ENCODE measurements at regions not wholly inside any gene's neighbourhood (a gene's known extent, or its start where the extent isn't known, plus 50 kb on each side); places are given as distances from the start of the nearest gene placed in this dataset.

DNA sequence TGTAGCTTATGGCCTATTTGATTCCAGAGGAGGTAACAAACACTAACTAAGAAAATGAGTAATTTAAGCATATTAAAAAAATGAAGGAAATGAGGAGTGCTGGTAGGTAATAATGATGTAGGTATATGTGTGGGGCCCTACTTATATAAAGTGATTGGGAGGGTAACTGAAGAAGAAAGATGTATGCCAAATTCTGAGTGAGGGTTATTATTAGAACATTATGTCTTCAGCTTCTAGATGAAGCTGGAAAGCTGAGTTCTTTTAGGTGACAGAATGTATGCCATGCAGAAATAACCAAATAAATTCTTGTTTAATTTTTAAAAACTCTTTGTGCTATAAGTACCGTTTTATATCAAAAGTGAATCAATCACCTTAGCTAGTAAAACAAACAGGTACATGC lies 479.6 kb upstream of the TENM4 start:
- no peaks in the 10 kb centered on the region for H3K27me3 Mint-ChIP-seq
- no peaks in the 10 kb centered on the region for H3K36me3 ChIP-seq (ENCODE audit: insufficient read depth, low read length)
- H3K4me1 Mint-ChIP-seq: no peaks in the 10 kb centered on the region
- ChIA-PET POLR2A (ENCODE audit: partially characterized antibody) (no interaction called here), CTCF (ENCODE audit: partially characterized antibody) (interaction anchor here (1.1 kb wide), 1 partner anchor 19 kb away, joined by 3 read pairs; no protein-coding TSS in a partner anchor)
- H3K4me3 ChIP-seq (ENCODE audit: low read length in 2 of 2): no peak overlapping the region
- no peaks in the 10 kb centered on the region for H3K27me3 ChIP-seq (ENCODE audit: insufficient read depth, low read length)
- H3K36me3 Mint-ChIP-seq: no peaks in the 10 kb centered on the region
- DNase-seq: no peak
- peaks cover 2 to 10% (median 6%) of the 10 kb centered on the region in 8 donors for H3K9me3 Mint-ChIP-seq
- H3K4me3 Mint-ChIP-seq: no peak overlapping the region
- intact Hi-C loops (cut with micrococcal nuclease): loop anchor here (10.0 kb wide), 1 partner anchor 64 kb away; no protein-coding TSS in a partner anchor
- no peak overlapping the region for H3K27ac ChIP-seq (ENCODE audit: low read depth, low read length)
- no peak overlapping the region for H3K27ac Mint-ChIP-seq
- no peaks in the 10 kb centered on the region for H3K4me1 ChIP-seq (ENCODE audit: insufficient read depth, low read length)
- no peaks in the 10 kb centered on the region for H3K9me3 ChIP-seq (ENCODE audit: control insufficient read depth in 1 of 2, low read length in 2 of 2)

DNA sequence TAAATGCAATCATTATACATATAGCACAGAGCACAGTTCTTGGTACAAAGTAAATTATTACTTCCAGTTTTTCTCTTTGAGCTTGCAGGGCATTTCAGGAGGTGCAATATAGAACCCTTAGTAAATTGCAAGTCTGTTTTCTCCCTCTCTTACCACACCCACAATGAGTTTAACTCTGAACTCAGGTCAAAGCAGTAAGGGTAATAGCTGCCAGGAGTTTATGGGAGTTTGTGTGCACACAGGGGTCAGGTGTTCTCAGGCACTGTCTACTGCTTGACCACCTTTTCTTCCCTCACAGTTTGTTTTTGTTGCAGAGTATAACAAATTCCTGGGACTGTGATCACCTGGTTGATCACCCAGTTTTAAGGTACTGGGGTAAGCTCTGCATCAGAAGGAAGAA lies 478.5 kb upstream of the TENM4 start:
- no peaks in the 10 kb centered on the region for H3K27me3 ChIP-seq (ENCODE audit: insufficient read depth, low read length)
- Mint-ChIP-seq H3K9me3 (peaks cover 3 to 12% (median 7%) of the 10 kb centered on the region in 8 donors), H3K4me3 (no peak overlapping the region), H3K36me3 (no peaks in the 10 kb centered on the region), H3K27ac (no peak overlapping the region), H3K4me1 (no peaks in the 10 kb centered on the region), H3K27me3 (no peaks in the 10 kb centered on the region)
- no peaks in the 10 kb centered on the region for H3K9me3 ChIP-seq (ENCODE audit: control insufficient read depth in 1 of 2, low read length in 2 of 2)
- H3K4me3 ChIP-seq (ENCODE audit: low read length in 2 of 2): no peak overlapping the region
- no peaks in the 10 kb centered on the region for H3K36me3 ChIP-seq (ENCODE audit: insufficient read depth, low read length)
- ChIA-PET POLR2A (ENCODE audit: partially characterized antibody) (no interaction called here), CTCF (ENCODE audit: partially characterized antibody) (interaction anchor here (1.1 kb wide), 1 partner anchor 20 kb away, joined by 3 read pairs; no protein-coding TSS in a partner anchor)
- no peaks in the 10 kb centered on the region for H3K4me1 ChIP-seq (ENCODE audit: insufficient read depth, low read length)
- no peak overlapping the region for H3K27ac ChIP-seq (ENCODE audit: low read depth, low read length)
- DNase-seq: no peak
- intact Hi-C loops (cut with micrococcal nuclease): no loop called here

DNA sequence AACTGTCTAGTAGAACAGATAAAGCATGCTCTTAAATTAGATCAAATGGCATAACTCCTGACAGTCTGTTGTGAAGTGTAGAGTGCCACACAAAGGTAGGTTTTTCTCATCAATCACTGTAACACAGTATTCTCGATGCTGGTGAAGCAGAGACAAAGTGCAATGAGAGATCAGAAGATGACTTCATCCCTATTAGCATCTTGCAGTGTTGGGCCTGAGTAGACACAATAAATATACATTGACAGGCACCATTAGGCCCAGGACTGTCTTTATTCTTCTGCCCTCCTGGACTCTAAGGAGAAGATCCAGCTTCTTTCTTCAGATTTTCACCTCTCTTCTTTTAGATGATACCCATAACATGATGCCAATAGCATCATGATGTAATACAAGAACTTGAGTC lies 478.0 kb upstream of the TENM4 start:
- intact Hi-C loops (cut with micrococcal nuclease): no loop called here
- Mint-ChIP-seq H3K4me3 (no peak overlapping the region), H3K4me1 (no peaks in the 10 kb centered on the region), H3K27ac (no peak overlapping the region), H3K9me3 (peaks cover 3 to 12% (median 5%) of the 10 kb centered on the region in 8 donors), H3K27me3 (no peaks in the 10 kb centered on the region), H3K36me3 (no peaks in the 10 kb centered on the region)
- no peak overlapping the region for H3K27ac ChIP-seq (ENCODE audit: low read depth, low read length)
- no peak overlapping the region for H3K4me3 ChIP-seq (ENCODE audit: low read length in 2 of 2)
- H3K4me1 ChIP-seq (ENCODE audit: insufficient read depth, low read length): no peaks in the 10 kb centered on the region
- no peaks in the 10 kb centered on the region for H3K9me3 ChIP-seq (ENCODE audit: control insufficient read depth in 1 of 2, low read length in 2 of 2)
- no peaks in the 10 kb centered on the region for H3K27me3 ChIP-seq (ENCODE audit: insufficient read depth, low read length)
- CTCF ChIA-PET (ENCODE audit: partially characterized antibody): no interaction called here
- POLR2A ChIA-PET (ENCODE audit: partially characterized antibody): no interaction called here
- no peak for DNase-seq
- no peaks in the 10 kb centered on the region for H3K36me3 ChIP-seq (ENCODE audit: insufficient read depth, low read length)

DNA sequence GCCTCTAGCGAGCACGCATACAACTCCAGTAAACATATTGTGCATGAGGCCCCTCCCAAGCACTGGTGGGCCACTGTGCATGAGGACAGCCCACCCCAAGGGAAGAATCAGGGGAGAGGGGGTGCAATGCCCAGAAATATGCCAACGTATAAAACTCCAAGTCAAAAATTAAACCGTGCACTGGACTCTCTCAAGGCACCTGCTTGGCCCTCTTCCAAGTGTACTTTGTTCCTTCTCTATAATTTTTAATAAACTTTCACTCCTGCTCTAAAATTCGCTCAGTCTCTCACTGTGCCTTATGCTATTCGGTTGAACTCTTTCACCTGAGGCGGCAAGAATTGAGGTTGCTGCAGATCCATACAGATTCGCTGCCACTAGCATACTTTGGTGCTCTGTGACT lies 465.3 kb upstream of the TENM4 start:
- Mint-ChIP-seq H3K36me3 (no peaks in the 10 kb centered on the region), H3K27ac (no peak overlapping the region), H3K27me3 (no peaks in the 10 kb centered on the region), H3K4me1 (no peaks in the 10 kb centered on the region), H3K4me3 (no peak overlapping the region), H3K9me3 (peaks cover 3 to 15% (median 5%) of the 10 kb centered on the region in 8 donors)
- Histone ChIP-seq H3K27me3 (ENCODE audit: insufficient read depth, low read length) (no peaks in the 10 kb centered on the region), H3K4me1 (ENCODE audit: insufficient read depth, low read length) (no peaks in the 10 kb centered on the region), H3K4me3 (ENCODE audit: low read length in 2 of 2) (no peak overlapping the region), H3K9me3 (ENCODE audit: control insufficient read depth in 1 of 2, low read length in 2 of 2) (peaks cover 0 to 5% of the 10 kb centered on the region in 2 donors), H3K36me3 (ENCODE audit: insufficient read depth, low read length) (no peaks in the 10 kb centered on the region), H3K27ac (ENCODE audit: low read depth, low read length) (no peak overlapping the region)
- intact Hi-C loops (cut with micrococcal nuclease): no loop called here
- ChIA-PET CTCF (ENCODE audit: partially characterized antibody) (no interaction called here), POLR2A (ENCODE audit: partially characterized antibody) (no interaction called here)
- DNase-seq: no peak

DNA sequence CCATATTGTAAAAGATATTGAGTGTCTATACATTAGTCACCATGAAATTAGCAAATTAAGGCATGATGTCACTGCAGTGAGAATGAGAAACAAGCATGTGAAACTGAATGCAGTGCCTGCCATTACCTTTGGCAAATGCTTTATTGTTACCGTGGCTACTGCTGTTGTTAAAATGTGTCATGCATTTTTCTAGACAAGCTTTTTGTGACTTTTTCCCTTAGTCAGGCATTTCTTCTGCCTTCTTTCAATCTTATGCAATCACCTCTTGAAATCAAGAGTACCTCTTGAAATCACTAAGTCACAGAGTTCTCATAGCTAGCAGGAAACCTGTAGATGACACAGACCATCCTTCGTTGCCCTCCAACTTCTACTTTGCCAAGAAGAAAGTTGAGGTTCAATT lies 461.7 kb upstream of the TENM4 start:
- H3K4me3 ChIP-seq (ENCODE audit: low read length in 2 of 2): no peak overlapping the region
- Mint-ChIP-seq H3K4me1 (no peaks in the 10 kb centered on the region), H3K4me3 (no peak overlapping the region), H3K9me3 (peaks cover 0 to 12% (median 8%) of the 10 kb centered on the region in 8 donors), H3K36me3 (no peaks in the 10 kb centered on the region), H3K27ac (no peak overlapping the region), H3K27me3 (no peaks in the 10 kb centered on the region)
- no peaks in the 10 kb centered on the region for H3K36me3 ChIP-seq (ENCODE audit: insufficient read depth, low read length)
- no peaks in the 10 kb centered on the region for H3K9me3 ChIP-seq (ENCODE audit: control insufficient read depth in 1 of 2, low read length in 2 of 2)
- no peaks in the 10 kb centered on the region for H3K27me3 ChIP-seq (ENCODE audit: insufficient read depth, low read length)
- H3K27ac ChIP-seq (ENCODE audit: low read depth, low read length): no peak overlapping the region
- no peaks in the 10 kb centered on the region for H3K4me1 ChIP-seq (ENCODE audit: insufficient read depth, low read length)
- ChIA-PET POLR2A (ENCODE audit: partially characterized antibody) (no interaction called here), CTCF (ENCODE audit: partially characterized antibody) (no interaction called here)
- intact Hi-C loops (cut with micrococcal nuclease): no loop called here
- no peak for DNase-seq

DNA sequence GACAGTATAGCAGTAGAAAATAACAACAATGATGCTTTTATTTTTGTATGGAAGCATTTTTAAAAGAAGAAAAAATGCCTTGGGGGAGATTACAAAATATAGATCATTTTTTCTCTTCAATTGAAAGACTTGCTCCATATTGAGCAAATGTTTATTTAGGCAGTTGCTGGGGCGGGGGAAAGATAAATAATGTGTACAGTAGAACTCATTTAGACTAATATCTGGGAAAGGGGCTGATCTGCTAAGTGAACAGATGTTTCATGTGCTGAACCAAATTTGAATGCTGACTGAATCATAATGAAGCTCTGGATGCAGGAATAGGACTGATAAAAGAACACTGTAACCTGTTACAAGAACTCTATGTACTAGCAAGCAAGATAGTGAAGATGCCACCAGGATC lies 457.1 kb upstream of the TENM4 start:
- H3K27me3 Mint-ChIP-seq: no peaks in the 10 kb centered on the region
- Histone ChIP-seq H3K36me3 (ENCODE audit: insufficient read depth, low read length) (no peaks in the 10 kb centered on the region), H3K4me3 (ENCODE audit: low read length in 2 of 2) (no peak overlapping the region), H3K27ac (ENCODE audit: low read depth, low read length) (no peak overlapping the region), H3K27me3 (ENCODE audit: insufficient read depth, low read length) (no peaks in the 10 kb centered on the region), H3K4me1 (ENCODE audit: insufficient read depth, low read length) (no peaks in the 10 kb centered on the region), H3K9me3 (ENCODE audit: control insufficient read depth in 1 of 2, low read length in 2 of 2) (no peaks in the 10 kb centered on the region)
- no peak for DNase-seq
- ChIA-PET CTCF (ENCODE audit: partially characterized antibody) (no interaction called here), POLR2A (ENCODE audit: partially characterized antibody) (no interaction called here)
- no peak overlapping the region for H3K27ac Mint-ChIP-seq
- no peaks in the 10 kb centered on the region for H3K4me1 Mint-ChIP-seq
- H3K4me3 Mint-ChIP-seq: no peak overlapping the region
- H3K36me3 Mint-ChIP-seq: no peaks in the 10 kb centered on the region
- intact Hi-C loops (cut with micrococcal nuclease): no loop called here
- peaks cover 0 to 11% (median 6%) of the 10 kb centered on the region in 8 donors for H3K9me3 Mint-ChIP-seq

DNA sequence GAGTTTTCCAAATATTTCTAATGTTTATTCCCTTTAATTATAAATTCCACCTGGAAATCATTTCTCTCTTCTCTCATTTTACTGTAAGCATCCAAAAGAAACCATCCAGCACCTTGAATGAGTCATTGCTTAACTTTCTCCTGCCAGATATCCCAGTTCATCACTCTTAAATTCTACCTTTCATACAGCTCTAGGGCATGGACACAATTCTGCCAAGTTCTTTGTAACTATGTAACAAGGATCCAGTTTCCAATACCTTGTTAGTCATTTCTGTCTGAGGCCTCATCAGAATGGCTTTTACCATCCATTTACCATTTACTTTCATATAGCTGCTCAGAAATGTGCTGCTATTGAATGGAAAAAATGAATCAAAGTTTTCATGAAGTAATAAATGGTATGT lies 455.4 kb upstream of the TENM4 start:
- Mint-ChIP-seq H3K9me3 (peaks cover 0 to 8% (median 4%) of the 10 kb centered on the region in 8 donors), H3K27me3 (no peaks in the 10 kb centered on the region), H3K4me3 (no peak overlapping the region), H3K27ac (no peak overlapping the region), H3K4me1 (no peaks in the 10 kb centered on the region), H3K36me3 (no peaks in the 10 kb centered on the region)
- DNase-seq: no peak
- ChIA-PET CTCF (ENCODE audit: partially characterized antibody) (no interaction called here), POLR2A (ENCODE audit: partially characterized antibody) (no interaction called here)
- Histone ChIP-seq H3K9me3 (ENCODE audit: control insufficient read depth in 1 of 2, low read length in 2 of 2) (no peaks in the 10 kb centered on the region), H3K27ac (ENCODE audit: low read depth, low read length) (no peak overlapping the region), H3K27me3 (ENCODE audit: insufficient read depth, low read length) (no peaks in the 10 kb centered on the region), H3K4me3 (ENCODE audit: low read length in 2 of 2) (no peak overlapping the region), H3K36me3 (ENCODE audit: insufficient read depth, low read length) (no peaks in the 10 kb centered on the region), H3K4me1 (ENCODE audit: insufficient read depth, low read length) (no peaks in the 10 kb centered on the region)
- intact Hi-C loops (cut with micrococcal nuclease): no loop called here

DNA sequence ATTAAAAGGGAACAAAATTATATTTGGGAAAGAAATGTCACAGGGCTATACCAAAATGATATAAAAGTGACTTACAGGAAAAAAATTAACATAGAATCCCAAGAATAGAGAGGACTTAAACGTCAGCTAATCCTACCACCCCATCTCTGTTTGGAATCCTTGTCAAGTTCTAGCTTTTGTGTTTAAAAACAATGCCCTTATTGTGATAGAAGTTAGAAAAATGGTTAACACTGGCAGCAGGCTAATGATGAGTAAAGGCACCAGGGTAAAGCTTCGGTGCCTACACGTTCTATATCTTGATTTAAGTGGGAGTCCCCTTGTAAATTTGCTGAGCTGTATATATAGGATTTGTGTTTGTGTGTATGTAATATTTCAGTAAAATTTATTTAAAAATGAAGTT lies 453.3 kb upstream of the TENM4 start:
- H3K27me3 Mint-ChIP-seq: no peaks in the 10 kb centered on the region
- Histone ChIP-seq H3K36me3 (ENCODE audit: insufficient read depth, low read length) (no peaks in the 10 kb centered on the region), H3K4me1 (ENCODE audit: insufficient read depth, low read length) (no peaks in the 10 kb centered on the region), H3K27me3 (ENCODE audit: insufficient read depth, low read length) (no peaks in the 10 kb centered on the region), H3K4me3 (ENCODE audit: low read length in 2 of 2) (no peak overlapping the region), H3K27ac (ENCODE audit: low read depth, low read length) (no peak overlapping the region), H3K9me3 (ENCODE audit: control insufficient read depth in 1 of 2, low read length in 2 of 2) (no peaks in the 10 kb centered on the region)
- ChIA-PET POLR2A (ENCODE audit: partially characterized antibody) (no interaction called here), CTCF (ENCODE audit: partially characterized antibody) (interaction anchor here (0.7 kb wide), 1 partner anchor 35 kb away, joined by 3 read pairs; no protein-coding TSS in a partner anchor)
- H3K27ac Mint-ChIP-seq: no peak overlapping the region
- intact Hi-C loops (cut with micrococcal nuclease): no loop called here
- H3K4me1 Mint-ChIP-seq: no peaks in the 10 kb centered on the region
- H3K36me3 Mint-ChIP-seq: no peaks in the 10 kb centered on the region
- peaks cover 0 to 3% (median 0%) of the 10 kb centered on the region in 8 donors for H3K9me3 Mint-ChIP-seq
- DNase-seq: no peak
- H3K4me3 Mint-ChIP-seq: no peak overlapping the region

Data from CD4-positive, alpha-beta memory T cell (primary cell).